HG03139 (cell line): ENCODE measurements at regions not wholly inside any gene's neighbourhood (a gene's known extent, or its start where the extent isn't known, plus 50 kb on each side); places are given as distances from the start of the nearest gene placed in this dataset.
"Not testable (repeated sequence)": the region's sequence is repeated elsewhere in the genome, so short reads cannot be mapped to it uniquely, and the experiment has no call there.

Source experiments
- ATAC-seq: cut with Tn5 transposase; IDR thresholded peaks from one replicate; pipeline ENCODE4 v1.9.1; 2021; ENCODE audit not compliant: unreplicated experiment

- no peak for ATAC-seq
Measured at GRCh38 chr9:108803428-108804065, 52.2 kb downstream of the ACTL7B start.

DNA sequence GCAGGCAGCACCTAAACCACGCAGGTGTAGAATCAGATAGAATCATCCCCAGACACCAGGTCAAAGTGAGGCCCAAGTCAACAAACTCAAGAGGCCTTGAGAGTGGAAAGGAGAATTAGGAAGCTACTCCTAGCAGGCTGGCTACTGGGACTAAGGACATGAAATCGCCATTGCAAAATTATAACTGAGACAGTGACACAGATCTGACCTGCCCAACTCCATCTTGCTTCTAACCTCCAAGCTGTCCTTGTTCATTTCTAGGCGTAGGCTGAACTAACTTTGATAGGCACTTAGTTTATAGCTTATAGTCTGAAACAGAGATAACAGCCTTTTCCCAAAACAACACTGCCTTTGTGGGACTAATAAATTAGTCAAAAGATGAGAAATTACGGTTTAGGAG, 52.8 kb downstream of the ACTL7B start:
- ATAC-seq: no peak

DNA sequence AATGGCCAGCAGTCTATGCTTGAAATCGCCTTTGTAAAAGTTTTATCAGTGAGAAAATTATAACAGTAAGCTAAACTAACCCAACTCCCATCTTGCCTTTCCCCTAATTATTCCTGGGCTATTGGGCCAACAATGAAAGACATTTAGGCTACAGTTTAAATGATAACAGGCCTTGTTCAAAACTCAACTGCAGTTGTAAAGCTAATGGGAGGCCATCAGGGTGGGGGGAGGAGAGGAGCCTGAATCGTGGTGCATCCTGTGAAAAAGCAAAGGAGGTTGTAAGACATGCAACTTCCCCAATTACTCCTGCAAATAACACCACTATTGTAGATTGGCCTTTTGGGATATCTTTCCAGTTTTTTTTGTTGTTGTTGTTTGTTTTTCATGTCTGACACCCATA, 53.8 kb downstream of the ACTL7B start:
- ATAC-seq: no peak

GRCh38 chr9:108800632-108801099, 55.1 kb downstream of the ACTL7B start:
- no peak for ATAC-seq

- ATAC-seq: no peak
Measured at GRCh38 chr9:108793573-108793972, 62.2 kb downstream of the ACTL7B start.

DNA sequence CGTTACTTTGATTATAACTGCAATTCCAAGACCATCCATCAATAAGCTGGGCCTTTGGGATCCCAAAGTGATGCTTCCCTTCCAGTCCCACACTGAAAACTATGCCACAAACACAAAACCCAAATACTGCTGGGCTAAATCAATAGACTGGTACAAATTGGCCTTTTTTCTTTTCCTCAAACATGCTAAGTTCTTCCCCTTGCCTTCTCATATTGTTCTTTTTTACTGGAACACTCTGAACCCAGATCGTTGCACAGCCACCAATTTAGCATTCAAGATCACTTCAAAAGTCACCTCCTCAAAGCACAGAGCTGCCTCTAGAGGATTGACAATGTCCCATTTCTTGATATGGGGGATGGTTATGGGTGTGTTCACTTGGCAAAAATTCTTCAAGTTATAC, 66.0 kb downstream of the ACTL7B start:
- no peak for ATAC-seq

DNA sequence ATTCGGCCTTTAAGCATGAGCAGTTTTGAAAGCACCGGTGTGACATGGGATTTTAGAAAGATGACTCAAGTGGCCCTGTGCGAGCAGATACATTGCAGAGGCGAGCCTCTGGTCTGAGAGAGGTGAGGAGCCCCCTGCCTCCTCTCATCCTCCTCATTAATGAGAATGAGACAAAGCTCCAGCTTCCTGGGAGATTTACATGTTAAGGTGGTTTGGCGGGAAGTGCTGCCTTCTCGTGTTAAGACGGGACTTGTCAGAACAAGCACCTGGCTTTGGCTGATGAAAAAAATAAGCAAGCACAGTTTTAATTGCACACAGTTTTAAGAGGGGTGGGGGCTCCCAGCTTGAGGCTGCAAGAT, 68.1 kb downstream of the ACTL7B start:
- no peak for ATAC-seq

DNA sequence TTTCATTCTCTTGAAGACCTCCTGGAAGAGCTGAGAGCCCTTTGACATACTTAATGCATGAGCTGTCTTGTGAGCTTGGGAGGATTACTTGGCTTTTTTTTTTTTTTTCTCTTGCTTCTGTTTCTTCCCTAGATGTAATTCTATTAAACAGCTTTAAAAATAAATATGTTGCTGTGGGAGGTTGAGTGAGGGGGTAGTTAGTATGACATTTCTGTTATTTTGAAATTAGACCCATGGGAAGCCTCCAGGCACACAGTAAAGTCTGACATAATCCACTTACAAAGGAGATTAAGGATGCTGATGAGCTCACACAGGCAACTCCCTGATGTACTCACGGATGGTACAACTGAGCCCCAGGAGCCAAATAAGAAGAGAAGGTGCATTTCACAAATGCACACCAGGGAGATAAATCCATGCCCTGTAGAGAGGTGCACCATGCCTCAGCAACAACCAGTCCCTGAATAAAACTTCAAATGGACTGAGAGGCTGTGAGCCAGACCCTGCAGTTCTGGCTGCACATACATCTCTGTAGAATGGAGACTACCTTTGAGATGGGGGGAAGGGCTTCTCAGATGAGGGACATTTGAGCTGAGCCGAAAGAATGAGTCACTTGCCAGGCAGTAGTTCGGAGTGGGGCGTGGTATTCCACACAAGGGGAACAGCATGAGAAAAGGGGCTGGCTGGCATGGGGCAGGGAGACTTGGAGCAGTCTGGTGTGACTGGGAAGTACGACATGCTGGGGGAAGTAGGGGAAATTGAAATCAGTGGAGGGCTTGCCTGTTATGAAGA, 68.7 kb downstream of the ACTL7B start:
- no peak for ATAC-seq

GRCh38 chr9:108786322-108786721, 69.5 kb downstream of the ACTL7B start:
- ATAC-seq: no peak

GRCh38 chr9:108784998-108785397, 70.8 kb downstream of the ACTL7B start:
- no peak for ATAC-seq

DNA sequence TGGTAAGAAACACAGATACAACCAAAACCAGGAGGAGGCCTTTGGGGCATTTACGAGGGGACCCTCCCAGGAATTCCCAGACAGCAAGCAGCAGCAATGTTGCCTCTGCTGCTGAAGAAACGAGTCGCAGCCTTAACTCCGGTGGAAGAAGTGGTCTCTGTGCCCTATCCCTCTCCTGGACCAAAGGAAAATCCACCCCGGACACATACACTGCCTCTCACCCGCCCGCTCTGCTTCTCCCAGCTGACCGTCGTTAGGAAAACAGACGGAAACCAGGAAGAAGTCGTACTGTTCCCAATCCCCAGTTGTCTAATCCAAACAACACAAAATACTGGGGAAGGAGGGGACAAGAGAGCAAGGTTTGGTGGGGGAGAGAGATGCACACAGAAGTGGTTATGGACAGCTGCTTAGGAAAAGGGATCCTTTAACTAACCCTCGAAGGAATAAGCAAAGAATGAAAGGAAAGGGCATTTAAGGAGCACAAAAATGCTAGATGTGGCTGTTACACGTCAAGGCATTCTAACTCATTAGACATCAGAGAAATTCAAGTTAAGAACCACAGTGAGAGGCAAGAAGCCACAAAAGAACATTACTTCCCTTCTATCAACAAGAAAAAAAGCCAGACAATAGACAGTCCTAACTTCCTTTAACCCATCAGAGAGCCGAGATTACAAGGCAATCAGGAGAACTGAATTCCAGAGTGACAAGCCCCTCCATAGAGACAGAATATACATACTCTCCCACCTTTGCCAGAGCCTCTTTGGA, 71.9 kb downstream of the ACTL7B start:
- ATAC-seq: no peak

GRCh38 chr9:108783326-108783725, 72.5 kb downstream of the ACTL7B start:
- ATAC-seq: no peak

- no peak for ATAC-seq
Measured at GRCh38 chr9:108780942-108781734, 74.6 kb downstream of the ACTL7B start.

GRCh38 chr9:108779551-108780325, 76.0 kb downstream of the ACTL7B start:
- no peak for ATAC-seq

- no peak for ATAC-seq
Measured at GRCh38 chr9:108776920-108777639, 78.7 kb downstream of the ACTL7B start.

GRCh38 chr9:108775901-108776306, 79.9 kb downstream of the ACTL7B start:
- ATAC-seq: no peak

- not testable (repeated sequence) for ATAC-seq
Measured at GRCh38 chr9:108774088-108774487, 81.7 kb downstream of the ACTL7B start.

DNA sequence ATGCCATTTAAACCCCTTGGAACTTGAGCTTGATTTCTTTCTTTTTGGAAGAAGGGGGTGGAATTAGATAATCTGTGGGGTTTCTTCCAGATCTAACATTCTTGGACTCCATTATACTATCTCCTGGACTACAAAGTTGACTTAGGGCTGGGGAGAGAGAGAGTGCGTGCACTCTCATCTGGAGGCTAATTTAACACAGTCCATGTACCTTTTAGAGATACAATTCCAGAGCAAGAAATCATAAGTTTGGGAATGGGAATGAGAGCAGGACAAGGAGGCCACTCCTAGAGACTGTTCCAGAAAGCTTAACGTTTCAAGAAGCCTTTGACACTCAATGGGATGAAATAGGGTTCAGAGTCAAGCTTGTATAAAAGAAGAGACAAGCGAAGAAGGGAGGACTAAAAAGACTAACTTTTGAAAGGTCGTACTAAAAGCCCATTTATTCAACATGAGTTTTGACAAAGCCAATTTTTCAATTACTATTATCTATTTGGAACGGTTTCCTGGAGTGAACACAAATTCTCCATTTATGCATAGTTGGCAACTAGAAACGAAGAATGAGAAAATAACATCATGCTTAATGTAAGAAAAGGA, 83.4 kb downstream of the ACTL7B start:
- ATAC-seq: no peak

GRCh38 chr9:108768744-108769143, 87.0 kb downstream of the ACTL7B start:
- no peak for ATAC-seq
